PFSK-1 (cell line): ENCODE measurements at regions not wholly inside any gene's neighbourhood (a gene's known extent, or its start where the extent isn't known, plus 50 kb on each side); places are given as distances from the start of the nearest gene placed in this dataset.

ENCODE experiments used
- FOXP2 ChIP-seq: optimal IDR thresholded peaks from 2 replicates; pipeline ENCODE3; 2011; ENCODE audit warnings: borderline replicate concordance, control low read depth, inconsistent platforms; ENCODE audit not compliant: insufficient read depth; ENCODE audit errors: extremely low read length, extremely low read depth
- POLR2AphosphoS5 ChIP-seq: IDR thresholded peaks from 2 replicates; pipeline ENCODE4 v1.6.1; 2012; ENCODE audit warnings: low read depth, mild to moderate bottlenecking, control low read depth, low read length, moderate library complexity
- SIN3A ChIP-seq: IDR thresholded peaks from 2 replicates; pipeline ENCODE4 v1.6.1; 2012; ENCODE audit warnings: mild to moderate bottlenecking, low read length, moderate library complexity, borderline replicate concordance; ENCODE audit not compliant: insufficient read depth
- TAF1 ChIP-seq: IDR thresholded peaks from 2 replicates; pipeline ENCODE4 v1.6.1; 2012; ENCODE audit warnings: low read length, control low read depth, borderline replicate concordance; ENCODE audit not compliant: insufficient read depth
- TF ChIP-seq, protein P1 (sequence below), 2 experiments: IDR thresholded peaks; 2 replicates each; pipeline versions ENCODE4 v1.6.1 to v1.8.0; 2011 to 2012; ENCODE audit warnings: low read depth in 2 of 2, low read length in 2 of 2, control low read depth in 1 of 2, inconsistent platforms in 1 of 2, mild to moderate bottlenecking in 1 of 2, moderate library complexity in 1 of 2; ENCODE audit not compliant: insufficient read depth in 1 of 2

DNA sequence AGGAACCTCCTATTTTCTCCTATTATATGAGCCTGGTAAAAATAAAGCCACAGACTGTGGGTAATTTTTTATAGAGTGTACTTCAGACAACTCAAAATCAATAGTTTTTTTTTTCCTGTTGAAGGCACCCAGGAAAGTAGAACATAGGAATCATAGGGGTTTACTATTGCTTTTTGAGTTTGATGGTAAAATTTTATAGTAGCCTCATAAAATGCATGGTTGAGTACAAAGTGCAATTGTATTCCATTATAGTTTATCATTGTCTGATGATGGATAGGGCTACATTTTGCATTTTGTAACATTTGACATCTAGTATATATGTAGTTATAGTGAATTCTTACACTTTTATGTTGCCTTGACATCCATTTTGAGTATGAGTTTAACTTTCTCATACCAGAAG is 455.0 kb downstream of the STIM2 start:
- TF ChIP-seq FOXP2 (no peak), SIN3A (no peak), POLR2AphosphoS5 (no peak), TAF1 (no peak)
- TF ChIP-seq, protein P1, sequence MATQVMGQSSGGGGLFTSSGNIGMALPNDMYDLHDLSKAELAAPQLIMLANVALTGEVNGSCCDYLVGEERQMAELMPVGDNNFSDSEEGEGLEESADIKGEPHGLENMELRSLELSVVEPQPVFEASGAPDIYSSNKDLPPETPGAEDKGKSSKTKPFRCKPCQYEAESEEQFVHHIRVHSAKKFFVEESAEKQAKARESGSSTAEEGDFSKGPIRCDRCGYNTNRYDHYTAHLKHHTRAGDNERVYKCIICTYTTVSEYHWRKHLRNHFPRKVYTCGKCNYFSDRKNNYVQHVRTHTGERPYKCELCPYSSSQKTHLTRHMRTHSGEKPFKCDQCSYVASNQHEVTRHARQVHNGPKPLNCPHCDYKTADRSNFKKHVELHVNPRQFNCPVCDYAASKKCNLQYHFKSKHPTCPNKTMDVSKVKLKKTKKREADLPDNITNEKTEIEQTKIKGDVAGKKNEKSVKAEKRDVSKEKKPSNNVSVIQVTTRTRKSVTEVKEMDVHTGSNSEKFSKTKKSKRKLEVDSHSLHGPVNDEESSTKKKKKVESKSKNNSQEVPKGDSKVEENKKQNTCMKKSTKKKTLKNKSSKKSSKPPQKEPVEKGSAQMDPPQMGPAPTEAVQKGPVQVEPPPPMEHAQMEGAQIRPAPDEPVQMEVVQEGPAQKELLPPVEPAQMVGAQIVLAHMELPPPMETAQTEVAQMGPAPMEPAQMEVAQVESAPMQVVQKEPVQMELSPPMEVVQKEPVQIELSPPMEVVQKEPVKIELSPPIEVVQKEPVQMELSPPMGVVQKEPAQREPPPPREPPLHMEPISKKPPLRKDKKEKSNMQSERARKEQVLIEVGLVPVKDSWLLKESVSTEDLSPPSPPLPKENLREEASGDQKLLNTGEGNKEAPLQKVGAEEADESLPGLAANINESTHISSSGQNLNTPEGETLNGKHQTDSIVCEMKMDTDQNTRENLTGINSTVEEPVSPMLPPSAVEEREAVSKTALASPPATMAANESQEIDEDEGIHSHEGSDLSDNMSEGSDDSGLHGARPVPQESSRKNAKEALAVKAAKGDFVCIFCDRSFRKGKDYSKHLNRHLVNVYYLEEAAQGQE (IDR thresholded peaks at IDR 0.05; ENCODE audit: insufficient read depth in 1 of 2, low read depth in 2 of 2, low read length in 2 of 2), result no peak

DNA sequence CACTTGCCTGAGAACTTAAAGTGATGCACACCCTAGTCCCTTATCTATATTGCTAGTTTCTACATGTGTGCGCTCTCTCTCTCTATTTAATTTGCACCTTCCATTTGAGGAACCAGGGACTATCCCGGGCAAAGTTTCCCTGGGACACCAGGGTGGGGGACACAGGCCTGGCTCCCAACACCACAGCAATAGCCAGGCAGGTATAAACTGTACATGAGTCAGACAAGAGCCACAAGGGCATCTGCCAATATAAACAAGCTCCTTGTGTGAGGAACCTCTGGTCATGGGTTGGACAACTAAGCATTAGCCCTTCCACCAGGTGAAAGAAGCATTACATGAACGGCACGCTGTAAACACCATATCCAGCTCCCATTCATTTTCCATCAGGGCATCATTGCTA is 455.5 kb downstream of the STIM2 start:
- TF ChIP-seq FOXP2 (no peak), TAF1 (no peak), SIN3A (no peak), POLR2AphosphoS5 (no peak)
- TF ChIP-seq, protein P1 (IDR thresholded peaks at IDR 0.05; ENCODE audit: insufficient read depth in 1 of 2, low read depth in 2 of 2, low read length in 2 of 2), result no peak

DNA sequence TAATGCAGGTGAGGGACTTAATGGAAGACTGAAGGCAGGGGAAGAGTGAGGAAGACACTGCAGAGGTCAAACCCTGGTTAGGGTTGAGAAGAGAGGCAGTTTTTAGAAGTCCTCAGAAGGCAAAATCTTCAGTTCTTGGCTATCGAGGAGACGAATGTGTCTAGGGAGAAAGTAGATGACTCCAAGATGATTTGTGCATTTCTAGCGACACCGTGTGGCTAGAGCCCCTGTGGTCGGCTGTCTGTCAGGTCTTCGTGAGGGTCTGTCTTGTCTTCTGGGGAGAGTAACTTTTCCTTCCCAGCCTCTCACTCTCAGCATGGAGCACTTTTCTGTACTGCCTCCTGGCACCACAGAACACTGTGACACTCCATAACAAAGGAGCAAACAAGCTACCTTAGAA is 458.1 kb downstream of the STIM2 start:
- no peak for TF ChIP-seq TAF1
- TF ChIP-seq POLR2AphosphoS5, result no peak
- no peak for TF ChIP-seq FOXP2
- TF ChIP-seq, protein P1 (IDR thresholded peaks at IDR 0.05; ENCODE audit: insufficient read depth in 1 of 2, low read depth in 2 of 2, low read length in 2 of 2), result no peak
- no peak for TF ChIP-seq SIN3A

DNA sequence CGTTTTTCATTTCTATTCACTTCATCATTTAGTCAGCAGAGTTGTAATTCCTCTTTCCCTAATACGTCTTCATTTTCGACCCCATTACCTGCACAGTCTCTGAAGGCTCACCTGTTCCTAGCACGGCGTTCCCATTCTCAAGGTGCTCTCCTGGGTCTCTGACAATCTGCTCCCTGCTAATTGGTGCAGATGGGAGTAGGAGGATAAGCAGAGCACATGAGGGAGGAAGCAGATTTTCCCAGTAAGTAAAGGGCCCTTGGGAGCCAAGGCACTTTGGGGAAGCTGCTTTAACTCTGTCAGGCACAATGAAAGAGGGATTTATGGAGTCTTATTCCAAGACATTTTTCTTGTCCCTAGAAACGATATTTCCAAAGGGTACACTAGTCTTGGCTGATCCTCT is 466.4 kb downstream of the STIM2 start:
- TF ChIP-seq SIN3A, result no peak
- TF ChIP-seq, protein P1 (IDR thresholded peaks at IDR 0.05; ENCODE audit: insufficient read depth in 1 of 2, low read depth in 2 of 2, low read length in 2 of 2), result no peak
- no peak for TF ChIP-seq FOXP2
- no peak for TF ChIP-seq TAF1
- no peak for TF ChIP-seq POLR2AphosphoS5

DNA sequence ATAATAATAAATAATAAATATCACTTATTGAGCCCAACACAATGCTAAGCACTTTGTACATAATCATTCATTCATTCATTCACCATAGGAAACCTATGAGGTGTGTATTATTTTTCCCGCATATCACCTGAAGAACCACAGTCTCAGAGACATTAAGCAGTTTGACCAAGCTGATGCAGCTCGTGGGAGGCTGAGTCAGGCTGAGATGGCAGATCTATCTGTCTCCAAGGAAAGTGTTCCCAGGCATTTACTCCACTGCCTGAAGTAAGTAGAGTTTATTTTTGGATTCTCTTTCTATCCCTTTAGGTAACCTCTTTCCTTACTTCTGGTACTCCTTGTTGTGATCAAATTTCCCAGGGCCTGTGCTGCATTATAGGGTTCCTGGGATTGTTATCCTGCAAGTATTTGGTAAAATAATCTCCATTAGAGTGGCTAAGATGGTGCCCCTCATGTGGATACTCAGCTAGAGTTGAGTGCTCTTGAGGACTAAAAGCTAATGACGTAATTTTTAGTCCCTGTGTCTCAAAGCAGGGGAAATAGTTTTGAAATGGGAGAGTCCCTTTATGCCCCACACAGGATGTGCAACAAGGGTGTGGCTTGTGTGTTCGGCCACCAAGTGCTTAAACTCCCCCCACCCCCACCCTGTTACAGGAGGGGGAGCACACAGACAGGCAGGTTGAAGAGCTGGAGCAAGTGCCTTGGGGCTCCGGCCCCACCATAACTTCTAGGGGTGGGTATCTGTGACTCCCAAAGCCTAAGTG is 467.0 kb downstream of the STIM2 start:
- TF ChIP-seq TAF1, result no peak
